Hepatocyte (in vitro differentiated cells): ENCODE measurements at regions not wholly inside any gene's neighbourhood (a gene's known extent, or its start where the extent isn't known, plus 50 kb on each side); places are given as distances from the start of the nearest gene placed in this dataset.

ENCODE experiments used
- EZH2phosphoT487 ChIP-seq: fragments of 200-600 bp; sonication (generic); IDR thresholded peaks from one replicate; pipeline ENCODE4 v1.6.1; 2018; ENCODE audit warnings: antibody characterized with exemption, mild to moderate bottlenecking, low read depth, moderate library complexity; ENCODE audit not compliant: unreplicated experiment, severe bottlenecking
- TF ChIP-seq, protein P1 (sequence below): fragments of 200-600 bp; sonication (generic); IDR thresholded peaks from 2 replicates; pipeline ENCODE4 v1.5.1; 2016; ENCODE audit warnings: antibody characterized with exemption, mild to moderate bottlenecking; ENCODE audit not compliant: poor library complexity

DNA sequence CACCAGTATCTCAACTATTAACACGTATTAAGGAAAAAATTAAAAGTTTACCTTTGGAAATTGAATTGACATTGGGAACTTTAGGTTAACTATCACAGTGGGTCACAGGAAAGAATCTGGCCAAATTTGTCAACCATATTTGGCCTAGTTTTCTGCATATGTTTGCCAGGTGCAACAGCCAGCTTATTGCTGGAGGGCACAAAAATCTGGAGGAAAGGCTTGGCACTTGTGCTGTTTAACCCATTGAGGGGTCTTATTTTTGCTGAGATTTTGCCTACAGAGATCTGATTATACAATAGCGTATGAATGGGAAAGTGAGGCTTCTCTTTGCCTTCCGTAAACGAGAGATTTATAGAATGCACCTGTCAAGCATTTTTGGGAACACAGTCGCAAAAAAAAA lies 190.4 kb downstream of the PRL start:
- TF ChIP-seq, protein P1, sequence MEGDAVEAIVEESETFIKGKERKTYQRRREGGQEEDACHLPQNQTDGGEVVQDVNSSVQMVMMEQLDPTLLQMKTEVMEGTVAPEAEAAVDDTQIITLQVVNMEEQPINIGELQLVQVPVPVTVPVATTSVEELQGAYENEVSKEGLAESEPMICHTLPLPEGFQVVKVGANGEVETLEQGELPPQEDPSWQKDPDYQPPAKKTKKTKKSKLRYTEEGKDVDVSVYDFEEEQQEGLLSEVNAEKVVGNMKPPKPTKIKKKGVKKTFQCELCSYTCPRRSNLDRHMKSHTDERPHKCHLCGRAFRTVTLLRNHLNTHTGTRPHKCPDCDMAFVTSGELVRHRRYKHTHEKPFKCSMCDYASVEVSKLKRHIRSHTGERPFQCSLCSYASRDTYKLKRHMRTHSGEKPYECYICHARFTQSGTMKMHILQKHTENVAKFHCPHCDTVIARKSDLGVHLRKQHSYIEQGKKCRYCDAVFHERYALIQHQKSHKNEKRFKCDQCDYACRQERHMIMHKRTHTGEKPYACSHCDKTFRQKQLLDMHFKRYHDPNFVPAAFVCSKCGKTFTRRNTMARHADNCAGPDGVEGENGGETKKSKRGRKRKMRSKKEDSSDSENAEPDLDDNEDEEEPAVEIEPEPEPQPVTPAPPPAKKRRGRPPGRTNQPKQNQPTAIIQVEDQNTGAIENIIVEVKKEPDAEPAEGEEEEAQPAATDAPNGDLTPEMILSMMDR = no peak
- TF ChIP-seq EZH2phosphoT487 = no peak
